AML-193 (cell line): ENCODE measurements at regions not wholly inside any gene's neighbourhood (a gene's known extent, or its start where the extent isn't known, plus 50 kb on each side); places are given as distances from the start of the nearest gene placed in this dataset.

Experiments used
- DNase-seq, 2 experiments: peaks; one replicate each; lab custom pipeline; 2025; lab: John Stamatoyannopoulos, UW

DNA sequence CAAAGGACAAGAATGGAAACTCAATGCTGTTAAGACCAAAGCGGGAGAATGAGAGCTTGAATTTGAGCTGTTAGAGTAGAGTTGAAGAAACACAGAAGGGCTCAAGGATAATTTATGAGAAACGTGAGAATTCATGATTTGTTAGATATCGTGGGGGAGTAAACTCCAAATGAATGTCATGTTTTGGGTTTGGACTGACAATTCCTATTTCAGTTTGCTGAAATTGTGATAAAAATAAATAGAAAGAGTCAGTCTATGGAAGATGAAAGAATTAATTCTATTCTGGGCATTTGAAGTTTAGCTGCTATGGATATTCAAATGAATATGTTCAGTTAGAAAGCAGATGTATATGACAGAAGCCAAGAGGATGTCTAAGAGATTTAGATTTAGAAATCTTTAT, 723.4 kb upstream of the PIK3C3 start:
- DNase-seq, result no peak

DNA sequence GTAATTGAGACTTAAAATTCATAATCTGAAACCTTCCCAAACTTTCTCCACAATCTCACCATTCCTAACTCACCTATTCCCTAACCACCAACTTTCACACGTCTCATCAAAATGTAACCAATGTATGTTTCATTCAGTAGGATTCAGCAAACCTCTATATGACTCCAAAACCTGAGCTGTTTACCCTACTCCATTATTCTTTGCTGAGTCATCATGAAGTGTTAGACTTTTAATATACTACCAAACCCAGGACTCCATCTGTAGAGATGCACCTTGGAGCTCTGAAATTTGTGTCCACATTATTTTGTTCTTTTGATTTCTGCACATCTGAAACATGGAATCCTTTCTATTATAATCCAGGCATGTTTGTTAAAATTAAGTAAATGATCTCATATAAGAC, 727.0 kb upstream of the PIK3C3 start:
- no peak for DNase-seq

DNA sequence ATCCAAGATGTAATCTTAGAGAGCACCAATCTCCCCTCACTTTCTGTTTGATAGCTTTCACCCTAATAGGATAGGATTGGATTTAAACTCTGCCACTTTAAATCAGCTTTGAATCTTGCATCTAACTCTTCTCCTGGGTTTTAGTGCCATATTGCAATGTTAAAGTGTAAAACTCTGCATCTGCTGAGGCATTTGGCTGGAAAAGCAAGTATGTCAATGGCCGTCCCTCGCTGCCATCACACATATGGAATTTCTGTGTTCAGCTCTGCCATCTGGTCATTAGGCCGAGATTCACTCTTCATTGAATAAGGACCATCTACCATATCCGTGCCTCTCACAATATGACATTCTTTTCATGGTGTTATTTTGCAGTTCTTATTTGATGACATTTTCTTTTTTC, 728.1 kb upstream of the PIK3C3 start:
- no peak for DNase-seq

DNA sequence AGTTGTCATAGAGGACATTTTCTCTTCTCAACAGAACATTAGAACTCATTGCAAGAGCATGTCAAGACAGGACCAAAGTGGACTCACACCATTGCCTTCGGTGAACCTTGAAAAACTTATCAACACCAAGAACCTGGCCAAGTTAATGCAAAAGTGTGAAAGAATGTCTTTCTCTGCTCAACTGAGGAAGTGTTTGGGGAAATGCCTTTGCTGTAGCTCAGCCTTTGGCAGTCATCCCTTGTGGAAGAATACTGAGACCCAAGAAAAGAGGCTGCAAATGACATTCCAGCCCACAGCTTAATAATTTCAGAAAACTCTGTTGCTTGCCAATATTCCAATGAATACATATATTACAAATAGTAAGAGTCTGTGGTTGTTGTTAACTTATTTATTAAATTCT, 728.8 kb upstream of the PIK3C3 start:
- no peak for DNase-seq

DNA sequence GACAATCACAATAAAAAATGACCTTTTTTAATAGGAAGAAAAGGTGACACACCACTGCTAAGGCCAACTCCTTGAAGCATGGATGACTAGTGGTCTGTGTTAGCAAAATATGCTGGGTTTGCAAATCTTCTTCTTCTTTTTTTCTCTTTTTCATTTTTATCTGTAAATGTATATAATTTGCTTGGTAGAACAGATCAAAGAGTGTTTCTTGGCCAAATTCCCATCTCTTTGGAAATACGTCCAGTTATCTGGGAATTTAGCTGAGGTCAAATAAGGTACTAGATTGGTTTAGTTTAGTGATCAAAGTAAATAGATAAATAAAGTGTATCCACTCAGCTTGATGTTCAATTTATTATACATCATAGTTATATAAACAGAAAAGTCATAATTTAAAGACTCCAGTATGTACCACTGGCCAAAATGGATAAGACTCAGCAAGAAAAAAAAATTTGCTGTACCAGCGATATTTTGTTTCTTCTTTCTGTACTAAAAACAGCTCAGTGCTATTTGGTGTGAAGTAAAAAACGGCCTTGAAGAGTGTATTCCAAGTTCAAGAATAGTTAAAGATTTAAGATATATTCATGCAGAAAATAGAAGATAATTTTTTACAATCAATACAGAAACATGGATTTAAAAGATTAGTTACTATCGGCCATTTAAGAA, 738.6 kb upstream of the PIK3C3 start:
- DNase-seq, result no peak

DNA sequence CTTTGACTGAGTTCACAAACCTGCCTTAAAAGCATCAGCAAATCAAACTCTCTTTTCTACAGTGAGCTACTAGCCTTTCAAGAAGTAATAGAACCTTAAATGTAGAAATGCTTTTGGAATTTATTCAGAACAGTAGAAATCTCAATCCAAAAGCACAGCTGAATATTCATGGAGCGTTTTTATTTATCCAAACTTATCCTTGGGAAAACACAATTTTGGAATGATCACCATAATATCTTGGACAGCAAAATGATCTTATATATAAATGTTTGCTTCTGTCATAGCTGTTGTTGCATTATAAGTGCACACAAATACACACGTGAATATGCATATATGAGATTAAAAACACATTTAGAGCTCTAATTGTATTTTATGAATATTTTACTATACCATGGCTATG, 747.3 kb upstream of the PIK3C3 start:
- no peak for DNase-seq

DNA sequence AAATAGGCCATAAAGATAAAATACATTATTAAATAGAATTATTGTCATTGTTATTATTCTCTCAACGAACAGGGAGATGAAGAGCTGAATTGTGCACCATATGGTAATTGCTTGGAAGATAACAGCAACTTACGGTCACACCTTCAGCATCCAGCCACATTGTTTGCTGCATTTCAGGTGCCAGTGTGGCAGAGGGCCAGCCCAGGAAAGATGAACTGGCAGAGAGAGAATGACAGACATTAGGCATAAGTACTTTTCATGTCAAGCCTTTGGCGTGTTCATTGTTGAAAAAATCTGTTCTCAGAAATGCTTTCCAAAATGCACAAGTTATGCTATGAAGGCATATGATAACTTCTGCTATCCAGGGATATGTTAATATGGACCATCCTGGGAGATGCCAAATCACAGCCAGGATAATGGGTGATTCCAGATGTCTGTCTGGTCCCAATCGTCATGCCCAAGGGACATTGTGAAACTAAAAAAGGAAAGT, 748.6 kb upstream of the PIK3C3 start:
- DNase-seq, result no peak

DNA sequence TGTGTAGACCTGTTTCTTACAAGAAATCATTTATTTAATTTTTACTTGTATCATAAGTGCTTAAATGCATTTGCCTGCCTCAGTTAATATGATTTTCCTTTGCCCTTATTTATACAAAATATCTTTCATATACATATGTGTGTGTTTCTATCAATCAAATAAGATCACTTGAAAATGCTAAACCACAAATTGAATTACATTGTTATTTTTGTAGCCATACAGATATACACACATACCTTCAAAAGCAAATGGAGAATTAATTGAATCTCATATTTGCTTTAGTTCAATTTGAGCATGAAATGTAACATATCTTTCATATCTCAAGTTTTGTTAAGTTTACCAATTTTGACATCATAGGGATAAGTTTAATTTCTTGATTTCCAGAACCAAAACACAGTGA, 755.8 kb upstream of the PIK3C3 start:
- no peak for DNase-seq

DNA sequence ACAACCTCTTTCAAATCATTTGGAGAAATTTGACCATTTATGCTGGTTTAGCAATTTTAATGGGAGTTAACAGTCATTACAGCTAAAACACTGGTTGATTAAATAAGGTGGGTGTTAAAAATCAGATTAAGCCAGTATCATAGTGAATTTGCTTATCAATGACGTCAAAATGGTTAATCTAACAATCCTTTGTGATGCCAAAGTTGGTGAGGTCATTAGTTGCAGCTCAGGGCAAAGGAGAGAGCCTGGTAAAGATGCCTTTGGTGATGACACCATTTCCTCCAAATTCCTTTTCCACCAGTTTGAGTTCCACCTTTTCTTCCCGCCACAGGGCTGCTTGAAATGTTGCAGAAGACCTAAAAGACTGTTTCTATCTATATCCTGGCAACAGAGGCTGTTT, 757.1 kb upstream of the PIK3C3 start:
- no peak for DNase-seq

DNA sequence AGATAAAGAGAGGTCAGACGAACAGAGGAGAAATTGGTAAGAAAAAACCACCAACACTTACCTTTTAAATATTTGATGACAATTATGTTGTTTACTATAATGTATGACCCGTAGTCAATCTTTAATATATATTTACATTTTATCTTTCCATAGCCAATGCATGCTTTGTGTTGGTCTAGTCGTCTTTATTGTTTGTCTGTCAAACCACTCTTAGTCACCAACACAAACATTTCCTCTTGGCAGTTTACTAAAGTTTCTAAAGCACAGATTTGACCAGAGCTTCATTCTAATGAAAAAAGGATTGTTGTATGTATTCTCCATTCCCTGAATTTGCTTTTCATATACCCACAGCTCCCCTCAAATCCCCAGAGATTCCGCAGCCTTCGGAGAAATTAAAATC, 784.7 kb upstream of the PIK3C3 start:
- no peak for DNase-seq

DNA sequence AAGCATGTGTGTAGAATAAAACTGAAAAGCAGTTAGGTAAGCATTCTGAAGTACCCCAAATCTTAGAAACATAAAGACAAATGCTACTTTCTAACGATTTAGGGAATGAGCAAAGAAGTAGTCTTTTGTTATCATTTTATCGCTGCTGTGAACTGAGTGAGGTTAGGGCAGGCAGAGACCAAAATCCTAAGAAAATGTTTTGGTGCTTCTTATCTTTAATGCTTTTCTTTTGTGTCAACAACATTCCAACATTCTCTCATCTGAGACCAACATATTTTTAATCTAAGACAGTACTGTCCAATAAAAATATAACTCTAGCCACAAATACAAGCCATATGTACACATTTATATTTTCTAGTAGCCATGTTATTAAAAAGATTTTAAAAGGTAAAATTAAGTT, 789.4 kb upstream of the PIK3C3 start:
- no peak for DNase-seq

DNA sequence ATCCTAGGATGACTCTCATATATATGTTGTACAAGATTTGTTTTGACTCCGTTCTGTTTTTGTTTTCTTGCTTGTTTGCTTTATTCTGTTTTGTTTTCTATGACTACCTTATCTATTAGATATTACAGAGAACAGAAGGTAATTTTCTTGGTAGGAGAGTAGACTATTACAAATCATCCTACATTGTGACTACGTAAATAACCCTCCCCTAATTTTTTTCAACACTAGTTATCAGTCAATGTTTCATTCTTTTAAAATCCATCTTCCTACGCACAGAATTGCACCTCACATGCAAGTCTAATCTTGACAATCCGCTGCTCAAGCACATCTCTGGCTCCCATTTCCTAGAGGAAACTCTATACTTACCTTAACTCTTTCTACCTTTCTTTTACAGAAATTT, 792.3 kb upstream of the PIK3C3 start:
- DNase-seq, result no peak

DNA sequence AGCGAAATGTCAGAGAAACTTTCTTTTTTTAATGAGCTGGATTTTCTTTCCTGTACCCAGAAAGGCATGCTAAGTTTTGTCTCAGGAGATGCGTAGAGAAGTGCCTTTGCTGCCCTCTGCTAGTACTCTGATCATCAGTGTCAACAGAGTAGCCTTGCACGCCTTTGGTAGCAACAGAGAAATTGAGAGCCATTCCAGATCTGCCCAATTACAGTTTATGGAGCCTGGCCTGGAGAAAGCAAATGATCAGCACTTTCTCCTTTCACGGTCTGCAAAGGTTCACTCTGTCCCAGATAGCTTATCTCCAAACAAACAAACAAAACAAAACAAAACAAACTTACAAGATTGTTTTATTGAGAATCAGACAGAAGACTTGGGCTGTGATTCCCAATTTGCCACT, 792.8 kb upstream of the PIK3C3 start:
- no peak for DNase-seq

DNA sequence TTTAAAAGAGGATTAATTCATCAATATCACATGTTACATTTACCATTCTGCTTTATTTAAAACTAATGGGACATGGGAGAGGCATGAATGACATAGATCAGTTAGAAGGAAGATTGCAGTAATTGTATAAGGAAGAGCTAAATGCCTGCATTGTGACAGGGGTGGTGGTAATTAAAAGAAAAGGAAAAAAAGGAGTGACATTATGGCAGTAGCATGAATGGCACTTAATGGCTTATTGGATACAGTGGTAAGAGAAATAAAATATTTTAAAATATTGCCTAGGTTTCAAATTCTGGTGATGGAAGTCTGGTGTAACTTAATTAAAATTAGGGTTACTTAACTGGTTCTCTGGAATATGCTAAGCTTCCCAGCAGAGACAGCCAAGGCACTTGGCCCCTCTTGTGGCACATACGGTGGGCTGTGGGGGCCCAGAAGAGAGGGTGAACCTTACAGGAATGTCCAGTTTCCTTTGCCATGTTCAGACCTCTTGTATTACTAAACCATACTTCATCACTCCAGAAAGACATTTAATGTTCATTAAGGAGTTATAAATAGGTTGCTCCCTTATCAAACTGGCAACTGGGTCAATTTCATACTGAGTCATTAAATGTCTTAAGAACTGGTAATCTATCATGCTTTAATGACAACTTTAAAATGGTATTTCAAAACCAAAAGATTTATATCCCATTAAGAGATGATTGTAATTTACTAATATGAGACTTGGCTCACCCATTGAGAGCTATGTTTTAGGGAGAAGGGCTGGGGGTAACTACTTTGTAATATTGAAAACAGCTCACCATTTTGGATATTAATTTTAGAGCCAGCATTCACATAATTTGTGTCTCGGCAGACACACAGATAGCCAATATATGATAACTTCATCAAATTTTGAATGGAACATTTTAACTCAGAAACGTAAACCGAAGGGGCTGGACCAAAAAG, 798.9 kb upstream of the PIK3C3 start:
- DNase-seq, result no peak

DNA sequence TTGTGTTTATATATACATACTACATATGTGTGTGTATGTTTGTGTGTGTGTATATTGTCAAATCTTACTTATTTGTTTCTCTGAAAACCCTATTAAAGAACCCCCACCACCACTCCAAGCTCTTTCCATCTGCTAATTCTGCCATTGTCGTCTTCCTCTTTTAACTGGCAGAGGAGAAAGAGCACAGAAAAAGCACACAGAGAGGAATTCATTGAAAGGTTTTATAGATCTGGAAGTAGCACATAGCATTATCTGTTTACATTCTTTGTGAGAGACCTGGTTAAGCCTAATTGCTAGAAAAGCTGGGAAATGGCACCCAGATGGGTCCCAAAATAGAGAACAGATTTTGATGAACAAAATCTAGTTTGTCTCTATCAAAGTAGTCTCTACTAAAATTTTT, 800.0 kb upstream of the PIK3C3 start:
- DNase-seq, result no peak

DNA sequence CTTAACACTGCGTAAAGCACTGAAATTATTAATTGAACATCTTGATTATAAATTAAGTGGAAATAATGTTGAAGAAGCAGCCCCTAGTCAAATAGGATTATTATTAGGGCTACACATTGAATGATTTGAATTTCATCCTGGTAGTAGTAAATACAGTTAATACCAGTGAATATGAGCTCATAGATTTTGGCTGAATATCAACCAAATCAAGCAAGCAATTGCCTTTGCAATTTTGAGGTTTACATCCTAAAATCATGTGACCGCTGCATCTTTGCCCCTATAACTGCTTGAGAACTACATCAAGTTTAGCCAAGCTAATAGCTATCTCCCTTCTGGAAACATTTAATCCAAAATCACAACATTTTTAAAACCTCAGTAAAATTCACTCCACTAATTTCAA, 801.2 kb upstream of the PIK3C3 start:
- no peak for DNase-seq

DNA sequence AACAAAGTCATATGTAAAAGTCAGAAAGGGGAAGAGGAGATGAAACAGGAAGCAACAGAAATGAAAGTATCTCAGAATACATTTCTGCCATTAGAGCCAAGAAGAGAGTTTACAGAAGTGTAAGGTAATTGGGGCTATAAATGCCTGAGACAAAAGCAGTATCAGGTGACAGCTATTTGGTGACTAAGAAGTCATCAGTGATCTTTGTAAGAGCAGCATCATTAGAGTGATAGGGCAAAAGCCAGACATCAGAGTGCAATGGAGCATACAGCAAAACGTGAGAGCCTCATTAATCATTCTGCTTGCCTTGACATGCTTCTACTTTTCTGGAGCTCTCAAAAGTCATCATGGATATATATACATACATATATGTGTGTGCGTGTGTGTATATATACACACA, 804.7 kb upstream of the PIK3C3 start:
- no peak for DNase-seq

DNA sequence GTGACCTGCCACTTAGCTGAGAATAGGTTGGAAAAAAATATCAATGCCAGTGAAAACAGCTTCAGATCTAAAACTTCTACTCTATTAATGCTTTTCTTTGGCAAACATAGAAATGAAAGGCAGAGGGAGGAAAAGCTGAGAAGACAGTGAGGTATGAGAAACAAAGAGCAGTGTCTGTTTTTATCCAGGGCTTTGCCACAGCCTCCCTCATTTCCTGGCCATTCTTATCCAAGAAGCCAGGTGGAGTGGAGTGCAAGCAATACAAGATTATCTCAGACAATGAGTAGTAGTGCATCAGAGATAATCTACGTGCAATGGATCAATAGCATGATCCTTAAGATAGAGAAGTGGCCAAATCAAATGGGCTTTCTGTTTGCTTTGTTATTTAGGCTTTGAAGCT, 808.7 kb upstream of the PIK3C3 start:
- no peak for DNase-seq

DNA sequence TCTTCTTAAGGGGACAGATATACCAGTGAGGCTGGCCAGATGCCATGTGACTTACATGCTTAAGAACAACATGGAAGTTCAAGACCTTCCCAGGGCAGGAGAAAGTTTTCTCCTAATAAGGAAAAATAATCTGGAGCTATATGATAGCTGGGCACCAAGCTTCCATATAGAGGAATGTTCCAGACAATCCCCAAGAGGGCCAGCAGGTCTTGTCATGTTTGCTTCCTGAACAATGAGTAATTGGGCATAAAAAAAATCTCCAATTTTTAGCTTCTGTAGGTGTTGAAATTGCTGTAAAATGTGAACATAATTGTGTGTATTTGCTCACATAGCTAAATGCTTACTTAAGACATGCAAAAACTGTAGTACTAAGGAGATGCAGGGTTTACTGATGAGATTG, 809.5 kb upstream of the PIK3C3 start:
- no peak for DNase-seq

DNA sequence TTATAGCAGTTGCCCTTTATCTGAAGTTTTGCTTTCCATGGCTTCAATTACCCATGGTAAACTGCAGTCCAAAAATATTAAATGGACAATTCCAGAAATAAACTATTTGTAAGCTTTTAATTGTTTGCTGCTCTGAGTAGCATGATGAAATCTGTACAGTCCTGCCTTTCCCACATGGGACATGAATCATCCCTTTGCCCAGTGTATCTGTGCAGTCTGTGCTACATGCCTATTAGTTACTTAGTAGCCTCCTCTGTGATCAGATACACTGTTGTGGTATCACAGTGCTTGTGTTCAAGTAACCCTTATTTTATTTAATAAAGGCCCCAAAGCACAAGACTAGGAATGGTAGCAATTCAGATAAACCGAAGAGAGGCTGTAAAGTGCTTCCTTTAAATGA, 810.6 kb upstream of the PIK3C3 start:
- DNase-seq, result no peak

DNA sequence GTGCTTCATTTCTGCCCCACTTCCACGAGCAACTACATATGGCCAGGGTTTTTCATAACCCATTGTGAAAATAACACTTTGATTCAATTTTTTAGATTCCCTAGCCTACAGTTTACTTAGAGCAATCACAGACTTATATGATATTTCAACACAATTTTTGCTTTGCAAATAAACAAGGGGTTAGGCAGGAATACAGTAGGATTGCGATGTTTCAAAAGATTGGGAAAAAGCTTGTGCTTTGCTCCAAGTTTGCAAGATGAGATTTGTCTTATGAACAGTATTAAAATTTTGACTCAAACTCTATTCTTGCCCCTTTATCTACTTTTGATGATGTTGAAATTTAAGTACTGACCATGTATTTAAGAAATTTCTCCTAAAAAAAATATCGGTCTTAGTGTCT, 814.5 kb upstream of the PIK3C3 start:
- no peak for DNase-seq

DNA sequence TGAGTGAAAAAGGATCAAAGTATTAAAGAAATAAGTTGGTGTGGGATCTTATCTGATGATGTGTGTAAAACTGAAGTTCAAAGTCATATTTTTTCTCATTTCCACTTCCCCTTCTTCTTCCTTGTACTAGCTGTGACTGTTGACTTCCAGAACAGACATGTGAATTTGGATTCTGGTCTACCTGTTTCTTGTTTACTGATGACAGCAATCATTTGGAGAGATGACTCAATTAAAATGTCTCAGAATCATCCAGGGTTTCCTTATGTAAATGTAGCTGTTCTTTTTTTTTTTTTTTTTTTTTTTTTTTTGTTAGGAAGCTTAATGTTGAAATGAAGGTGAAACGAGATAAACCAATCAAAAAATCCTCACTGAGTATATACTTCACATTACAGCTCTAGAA, 819.9 kb upstream of the PIK3C3 start:
- no peak for DNase-seq

DNA sequence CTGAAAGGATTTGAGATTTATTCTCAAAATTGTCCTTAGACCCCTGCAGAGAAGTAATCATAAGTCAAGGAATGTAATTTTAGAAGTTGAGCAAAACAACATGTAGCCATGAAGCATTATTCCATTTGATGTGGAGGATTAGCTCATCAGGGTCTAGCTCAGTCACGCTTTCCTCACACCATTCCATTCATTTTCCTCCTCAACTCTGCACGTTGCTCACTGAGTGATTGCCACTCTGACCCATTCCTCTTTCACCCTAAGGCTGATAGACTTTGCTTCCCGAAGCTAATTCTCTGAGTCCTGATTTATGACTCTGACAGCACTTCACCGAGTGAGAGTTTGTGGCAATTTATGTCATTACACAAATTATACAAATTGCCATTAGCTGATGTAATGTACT, 820.6 kb upstream of the PIK3C3 start:
- no peak for DNase-seq

DNA sequence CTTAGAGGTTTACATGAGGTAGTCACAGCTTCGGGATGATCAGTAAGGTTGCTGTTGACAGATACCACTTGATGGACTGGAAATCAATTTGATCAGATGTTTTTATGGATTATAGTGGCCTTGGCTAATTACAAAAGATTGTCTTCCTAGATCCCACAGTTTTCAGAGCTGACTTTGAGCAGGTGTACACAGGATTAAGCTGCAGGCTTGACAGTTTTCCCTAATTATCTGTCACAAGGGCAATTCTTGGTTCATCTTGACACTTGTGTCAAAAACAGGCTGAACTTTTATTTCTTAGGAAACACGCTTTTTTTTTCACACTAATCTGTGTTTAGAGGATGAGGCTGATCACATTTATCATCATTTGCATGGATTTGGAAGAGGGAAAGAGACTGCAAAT, 824.0 kb upstream of the PIK3C3 start:
- DNase-seq, result no peak
